Vagina (tissue), 2 donors: ENCODE measurements at regions not wholly inside any gene's neighbourhood (a gene's known extent, or its start where the extent isn't known, plus 50 kb on each side); places are given as distances from the start of the nearest gene placed in this dataset.

Experiments used
- DNase-seq, 2 donors: peaks; one replicate each; pipeline ENCODE4 v3.0.0-alpha.2; 2017; ENCODE audit errors: extremely low spot score in 2 of 2
- H3K27ac ChIP-seq: fragments of 200-600 bp; sonication (generic); one replicate; pipeline ENCODE4 v1.5.1; 2019
- H3K27me3 ChIP-seq: fragments of 200-600 bp; sonication (generic); one replicate; pipeline ENCODE4 v1.5.1; 2019
- H3K36me3 ChIP-seq, 2 donors: fragments of 200-600 bp; sonication (generic); one replicate each; pipeline ENCODE4 v1.5.1; 2017 to 2019
- H3K4me1 ChIP-seq: fragments of 200-600 bp; sonication (generic); one replicate; pipeline ENCODE4 v1.5.1; 2019
- H3K4me3 ChIP-seq, 2 donors: fragments of 200-600 bp; sonication (generic); 1 replicate in 1 of 2; 2 replicates in 1 of 2; pipeline ENCODE4 v1.5.1; 2016 to 2019
- H3K9me3 ChIP-seq: fragments of 200-600 bp; sonication (generic); one replicate; pipeline ENCODE4 v1.5.1; 2019
- CTCF ChIP-seq, 3 experiments: fragments of 450-650 bp in 2 of 3; fragments of 200-600 bp in 1 of 3; sonication (generic) in 1 of 3; IDR thresholded peaks; one replicate each; pipeline ENCODE4 v1.5.1; 2017 to 2019; ENCODE audit warnings: antibody characterized with exemption in 3 of 3, mild to moderate bottlenecking in 2 of 3, moderate library complexity in 2 of 3
- POLR2A ChIP-seq, 2 donors: fragments of 450-650 bp; IDR thresholded peaks; one replicate each; pipeline ENCODE4 v1.6.1; 2017; ENCODE audit warnings: antibody characterized with exemption in 2 of 2, mild to moderate bottlenecking in 2 of 2, moderate library complexity in 2 of 2
- POLR2AphosphoS5 ChIP-seq, 2 donors: sonication (generic); formaldehyde crosslinking; IDR thresholded peaks; one replicate each; pipeline ENCODE4 v1.9.0; 2017; ENCODE audit warnings: antibody characterized with exemption in 2 of 2, mild to moderate bottlenecking in 2 of 2, low read depth in 1 of 2; ENCODE audit not compliant: insufficient read depth in 1 of 2
- intact Hi-C: fragments of 100-400 bp; cut with DNase I; formaldehyde crosslinking; loops from one replicate; pipeline ENCODE4 v1.15.1; 2023

GRCh38 chr10:57015595-57016318 lies 654.7 kb upstream of the ZWINT start:
- H3K9me3 ChIP-seq = no peaks in the 10 kb centered on the region
- no peak for DNase-seq
- no peak overlapping the region for H3K27ac ChIP-seq
- H3K27me3 ChIP-seq = no peaks in the 10 kb centered on the region
- no peak overlapping the region for H3K4me3 ChIP-seq
- no peaks in the 10 kb centered on the region for H3K36me3 ChIP-seq
- no peak for TF ChIP-seq POLR2A (IDR thresholded peaks at IDR 0.05)
- TF ChIP-seq POLR2AphosphoS5 (IDR thresholded peaks at IDR 0.05; ENCODE audit: insufficient read depth in 1 of 2, low read depth in 1 of 2) = no peak
- TF ChIP-seq CTCF (IDR thresholded peaks at IDR 0.05) = no peak
- no peaks in the 10 kb centered on the region for H3K4me1 ChIP-seq
- intact Hi-C loops = no loop called here

GRCh38 chr10:57015187-57015586 lies 654.1 kb upstream of the ZWINT start:
- intact Hi-C loops = no loop called here
- Histone ChIP-seq H3K9me3 (no peaks in the 10 kb centered on the region), H3K36me3 (no peaks in the 10 kb centered on the region), H3K4me1 (no peaks in the 10 kb centered on the region), H3K4me3 (no peak overlapping the region), H3K27ac (no peak overlapping the region), H3K27me3 (no peaks in the 10 kb centered on the region)
- no peak for TF ChIP-seq POLR2A (IDR thresholded peaks at IDR 0.05)
- TF ChIP-seq POLR2AphosphoS5 (IDR thresholded peaks at IDR 0.05; ENCODE audit: insufficient read depth in 1 of 2, low read depth in 1 of 2) = no peak
- TF ChIP-seq CTCF (IDR thresholded peaks at IDR 0.05) = no peak
- no peak for DNase-seq

- H3K27me3 ChIP-seq = no peaks in the 10 kb centered on the region
- TF ChIP-seq CTCF (IDR thresholded peaks at IDR 0.05) (no peak), POLR2AphosphoS5 (IDR thresholded peaks at IDR 0.05; ENCODE audit: insufficient read depth in 1 of 2, low read depth in 1 of 2) (no peak), POLR2A (IDR thresholded peaks at IDR 0.05) (no peak)
- no peak overlapping the region for H3K27ac ChIP-seq
- H3K9me3 ChIP-seq = no peaks in the 10 kb centered on the region
- H3K4me3 ChIP-seq = no peak overlapping the region
- intact Hi-C loops = no loop called here
- H3K36me3 ChIP-seq = no peaks in the 10 kb centered on the region
- no peak for DNase-seq
- no peaks in the 10 kb centered on the region for H3K4me1 ChIP-seq
Observed at GRCh38 chr10:57014758-57015157, 653.7 kb upstream of the ZWINT start.

- Histone ChIP-seq H3K27ac (no peak overlapping the region), H3K4me3 (no peak overlapping the region), H3K9me3 (no peaks in the 10 kb centered on the region), H3K36me3 (no peaks in the 10 kb centered on the region), H3K27me3 (no peaks in the 10 kb centered on the region), H3K4me1 (no peaks in the 10 kb centered on the region)
- intact Hi-C loops = no loop called here
- DNase-seq = no peak
- no peak for TF ChIP-seq POLR2A (IDR thresholded peaks at IDR 0.05)
- no peak for TF ChIP-seq POLR2AphosphoS5 (IDR thresholded peaks at IDR 0.05; ENCODE audit: insufficient read depth in 1 of 2, low read depth in 1 of 2)
Observed at GRCh38 chr10:57008189-57008588, 647.1 kb upstream of the ZWINT start.

GRCh38 chr10:56991591-56992069 lies 630.6 kb upstream of the ZWINT start:
- no peak for TF ChIP-seq POLR2AphosphoS5 (IDR thresholded peaks at IDR 0.05; ENCODE audit: insufficient read depth in 1 of 2, low read depth in 1 of 2)
- TF ChIP-seq CTCF (IDR thresholded peaks at IDR 0.05) = no peak
- TF ChIP-seq POLR2A (IDR thresholded peaks at IDR 0.05) = no peak
- intact Hi-C loops = no loop called here

More at GRCh38 chr10:56991591-56992069, 630.6 kb upstream of the ZWINT start:
- Histone ChIP-seq H3K4me3 (no peak overlapping the region), H3K9me3 (no peaks in the 10 kb centered on the region), H3K27me3 (no peaks in the 10 kb centered on the region), H3K36me3 (no peaks in the 10 kb centered on the region), H3K27ac (no peak overlapping the region), H3K4me1 (no peaks in the 10 kb centered on the region)
- DNase-seq = no peak
